A549 (cell line): ENCODE measurements at regions not wholly inside any gene's neighbourhood (a gene's known extent, or its start where the extent isn't known, plus 50 kb on each side); places are given as distances from the start of the nearest gene placed in this dataset.
"Not testable (repeated sequence)": the region's sequence is repeated elsewhere in the genome, so short reads cannot be mapped to it uniquely, and the experiment has no call there.

Experiments used
- CHD4 ChIP-seq: fragments of 200-600 bp; sonication (generic); IDR thresholded peaks from 2 replicates; pipeline ENCODE4 v1.6.1; 2016; ENCODE audit warnings: antibody characterized with exemption, mild to moderate bottlenecking, borderline replicate concordance
- EP300 ChIP-seq, 2 experiments: fragments of >200 bp; sonication (Bioruptor Twin); formaldehyde crosslinking; IDR thresholded peaks; 2 replicates in 1 of 2; 3 replicates in 1 of 2; pipeline ENCODE4 v1.6.1; 2016 to 2017
- HOXA7 ChIP-seq: fragments of 250-450 bp; sonication (Bioruptor Pico); IDR thresholded peaks from 2 replicates; pipeline ENCODE4 v1.5.0; 2020; ENCODE audit warnings: mild to moderate bottlenecking, moderate library complexity
- MAFK ChIP-seq: fragments of 450-650 bp; IDR thresholded peaks from 2 replicates; pipeline ENCODE4 v1.6.1; 2014; ENCODE audit not compliant: partially characterized antibody
- RAD21 ChIP-seq, 2 experiments: fragments of >200 bp in 1 of 2; sonication (Bioruptor Twin) in 1 of 2; formaldehyde crosslinking in 1 of 2; IDR thresholded peaks in 1 of 2; conservative IDR thresholded peaks in 1 of 2; 2 replicates in 1 of 2; 3 replicates in 1 of 2; pipeline ENCODE4 v1.6.1; 2012 to 2018; ENCODE audit warnings: inconsistent platforms in 1 of 2
- TF ChIP-seq, protein P1 (sequence below): fragments of >200 bp; sonication (Bioruptor Twin); formaldehyde crosslinking; IDR thresholded peaks from 3 replicates; pipeline ENCODE4 v1.5.1; 2016

DNA sequence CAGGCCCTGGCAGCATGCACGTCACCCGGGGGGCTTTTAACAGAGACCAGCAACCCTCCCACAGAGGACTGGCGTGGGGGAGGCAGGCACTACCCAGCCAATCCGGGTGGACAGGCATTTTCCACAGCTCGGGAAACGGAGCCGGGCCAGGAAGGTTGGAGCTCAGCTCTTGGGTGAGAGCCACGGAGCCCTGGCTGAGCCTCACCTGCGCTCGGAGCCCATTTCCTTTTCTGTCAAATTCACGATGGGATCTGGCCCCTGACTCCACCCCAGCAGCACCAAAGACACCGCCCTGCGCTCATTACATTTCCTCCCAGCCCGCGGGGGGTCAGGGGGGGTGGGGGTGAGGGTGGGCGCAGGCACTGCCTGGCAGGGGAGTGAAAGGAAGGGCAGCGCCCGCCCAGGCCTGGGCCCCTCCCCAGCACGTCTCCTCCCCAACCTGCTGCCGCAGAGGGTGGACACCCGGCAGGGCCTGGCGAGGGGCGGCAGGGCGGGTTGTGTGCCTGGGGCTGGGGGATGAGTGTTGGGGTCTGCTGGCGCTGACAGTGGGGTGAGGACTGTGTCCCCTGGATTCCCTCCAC is 145.4 kb downstream of the LAT start:
- not testable (repeated sequence) for TF ChIP-seq CHD4; EP300 (IDR thresholded peaks at IDR 0.05); HOXA7 (CRISPR knock-in tag); RAD21 (conservative IDR thresholded peaks at IDR 0.05 in 1 of 2, IDR thresholded peaks at IDR 0.05 in 1 of 2); MAFK
- TF ChIP-seq, protein P1, sequence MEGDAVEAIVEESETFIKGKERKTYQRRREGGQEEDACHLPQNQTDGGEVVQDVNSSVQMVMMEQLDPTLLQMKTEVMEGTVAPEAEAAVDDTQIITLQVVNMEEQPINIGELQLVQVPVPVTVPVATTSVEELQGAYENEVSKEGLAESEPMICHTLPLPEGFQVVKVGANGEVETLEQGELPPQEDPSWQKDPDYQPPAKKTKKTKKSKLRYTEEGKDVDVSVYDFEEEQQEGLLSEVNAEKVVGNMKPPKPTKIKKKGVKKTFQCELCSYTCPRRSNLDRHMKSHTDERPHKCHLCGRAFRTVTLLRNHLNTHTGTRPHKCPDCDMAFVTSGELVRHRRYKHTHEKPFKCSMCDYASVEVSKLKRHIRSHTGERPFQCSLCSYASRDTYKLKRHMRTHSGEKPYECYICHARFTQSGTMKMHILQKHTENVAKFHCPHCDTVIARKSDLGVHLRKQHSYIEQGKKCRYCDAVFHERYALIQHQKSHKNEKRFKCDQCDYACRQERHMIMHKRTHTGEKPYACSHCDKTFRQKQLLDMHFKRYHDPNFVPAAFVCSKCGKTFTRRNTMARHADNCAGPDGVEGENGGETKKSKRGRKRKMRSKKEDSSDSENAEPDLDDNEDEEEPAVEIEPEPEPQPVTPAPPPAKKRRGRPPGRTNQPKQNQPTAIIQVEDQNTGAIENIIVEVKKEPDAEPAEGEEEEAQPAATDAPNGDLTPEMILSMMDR, result not testable (repeated sequence)
